ENCODE measurements at regions not wholly inside any gene's neighbourhood (a gene's known extent, or its start where the extent isn't known, plus 50 kb on each side); places are given as distances from the start of the nearest gene placed in this dataset.

GRCh38 chr14:100659345-100660001 lies 67.2 kb upstream of the DLK1 start:
- no peak for TF ChIP-seq CTCF (IDR thresholded peaks at IDR 0.05; ENCODE audit: low read depth, low read length)
- no peak for DNase-seq (ENCODE audit: extremely low read depth, low read depth)

GRCh38 chr14:100660498-100660881 lies 66.2 kb upstream of the DLK1 start:
- TF ChIP-seq CTCF (IDR thresholded peaks at IDR 0.05; ENCODE audit: low read depth, low read length): no peak
- DNase-seq (ENCODE audit: extremely low read depth, low read depth): no peak

- no peak for DNase-seq (ENCODE audit: extremely low read depth, low read depth)
- no peak for TF ChIP-seq CTCF (IDR thresholded peaks at IDR 0.05; ENCODE audit: low read depth, low read length)
Measured at GRCh38 chr14:100660882-100661635, 65.6 kb upstream of the DLK1 start.

- peak; percentile 89 for TF ChIP-seq CTCF (IDR thresholded peaks at IDR 0.05; ENCODE audit: low read depth, low read length)
- no peak for DNase-seq (ENCODE audit: extremely low read depth, low read depth)
Measured at GRCh38 chr14:100662879-100663760, 63.6 kb upstream of the DLK1 start.

GRCh38 chr14:100663761-100664052 lies 63.0 kb upstream of the DLK1 start:
- DNase-seq (ENCODE audit: extremely low read depth, low read depth): no peak
- no peak for TF ChIP-seq CTCF (IDR thresholded peaks at IDR 0.05; ENCODE audit: low read depth, low read length)

- no peak for TF ChIP-seq CTCF (IDR thresholded peaks at IDR 0.05; ENCODE audit: low read depth, low read length)
- DNase-seq (ENCODE audit: extremely low read depth, low read depth): no peak
Measured at GRCh38 chr14:100664231-100664630, 62.5 kb upstream of the DLK1 start.

All from AG09319 (cell line).